Amniotic epithelial cell (primary cell): ENCODE measurements at regions not wholly inside any gene's neighbourhood (a gene's known extent, or its start where the extent isn't known, plus 50 kb on each side); places are given as distances from the start of the nearest gene placed in this dataset.

Experiments
- DNase-seq: peaks from one replicate; pipeline ENCODE4 v3.0.0-alpha.2; 2010; ENCODE audit warnings: low read depth

- DNase-seq: peak; percentile 86
Observed at GRCh38 chr1:212558693-212559480, 49.7 kb upstream of the ATF3 start.
